GM23338 (cell line): ENCODE measurements at regions not wholly inside any gene's neighbourhood (a gene's known extent, or its start where the extent isn't known, plus 50 kb on each side); places are given as distances from the start of the nearest gene placed in this dataset.

Experiments
- ATAC-seq: fragments of 200-7000 bp; cut with Tn5 transposase; 3 replicates; pipeline ENCODE4 v1.9.1; 2020
- DNase-seq: peaks from one replicate; pipeline ENCODE4 v3.0.0-alpha.2; 2015; ENCODE audit warnings: low spot score
- H2AFZ ChIP-seq: fragments of 200-600 bp; sonication (generic); 2 replicates; pipeline ENCODE4 v1.8.0; 2016; ENCODE audit warnings: antibody characterized with exemption, mild to moderate bottlenecking, moderate library complexity
- H3F3A ChIP-seq: fragments of 200-600 bp; sonication (generic); replicated peaks from 2 replicates; pipeline ENCODE4 v1.8.0; 2017; ENCODE audit warnings: antibody characterized with exemption, mixed run types, low read depth
- H3K27ac ChIP-seq: fragments of 200-600 bp; sonication (generic); 2 replicates; pipeline ENCODE4 v1.6.1; 2016; ENCODE audit warnings: low read depth
- H3K27me3 ChIP-seq: fragments of 200-600 bp; sonication (generic); 2 replicates; pipeline ENCODE4 v1.8.0; 2016; ENCODE audit warnings: mild to moderate bottlenecking, mixed run types, moderate library complexity; ENCODE audit not compliant: insufficient read depth
- H3K36me3 ChIP-seq: fragments of 200-600 bp; sonication (generic); 2 replicates; pipeline ENCODE4 v1.8.0; 2016; ENCODE audit warnings: mild to moderate bottlenecking; ENCODE audit not compliant: insufficient read depth
- H3K4me1 ChIP-seq: fragments of 200-600 bp; sonication (generic); 2 replicates; pipeline ENCODE4 v1.8.0; 2016; ENCODE audit warnings: mild to moderate bottlenecking, moderate library complexity; ENCODE audit not compliant: insufficient read depth
- H3K4me2 ChIP-seq: fragments of 200-600 bp; sonication (generic); 2 replicates; pipeline ENCODE4 v1.7.1; 2017; ENCODE audit warnings: mixed run types
- H3K4me3 ChIP-seq: fragments of 200-600 bp; sonication (generic); 2 replicates; pipeline ENCODE4 v1.6.1; 2016; ENCODE audit warnings: mixed run types
- H3K79me2 ChIP-seq: fragments of 200-600 bp; sonication (generic); replicated peaks from 2 replicates; pipeline ENCODE4 v1.8.0; 2017; ENCODE audit warnings: mild to moderate bottlenecking; ENCODE audit not compliant: insufficient read depth
- H3K9me2 ChIP-seq: fragments of 200-600 bp; sonication (generic); 2 replicates; pipeline ENCODE4 v1.8.0; 2017; ENCODE audit not compliant: insufficient read depth
- H4K20me1 ChIP-seq: fragments of 200-600 bp; sonication (generic); replicated peaks from 2 replicates; pipeline ENCODE4 v1.8.0; 2017; ENCODE audit warnings: mild to moderate bottlenecking; ENCODE audit not compliant: insufficient read depth
- H3K27ac Mint-ChIP-seq: 2 replicates; pipeline ENCODE4 v1.8.0; 2020; ENCODE audit warnings: inconsistent platforms, mild to moderate bottlenecking, moderate library complexity, mixed read lengths
- H3K27me3 Mint-ChIP-seq: 3 replicates; pipeline ENCODE4 v1.8.0; 2022; ENCODE audit warnings: low read depth, mild to moderate bottlenecking, moderate library complexity, mixed read lengths, inconsistent platforms; ENCODE audit not compliant: insufficient read depth, poor library complexity
- H3K36me3 Mint-ChIP-seq: 3 replicates; pipeline ENCODE4 v1.8.0; 2021; ENCODE audit warnings: low read depth, mild to moderate bottlenecking, inconsistent platforms, moderate library complexity, mixed read lengths
- H3K4me1 Mint-ChIP-seq: 3 replicates; pipeline ENCODE4 v1.8.0; 2020; ENCODE audit warnings: mild to moderate bottlenecking, inconsistent platforms, mixed read lengths
- H3K4me3 Mint-ChIP-seq: 3 replicates; pipeline ENCODE4 v1.8.0; 2021; ENCODE audit warnings: moderate library complexity, mild to moderate bottlenecking, inconsistent platforms, mixed read lengths
- H3K9me3 Mint-ChIP-seq: 3 replicates; pipeline ENCODE4 v1.8.0; 2020; ENCODE audit warnings: moderate library complexity, mild to moderate bottlenecking, inconsistent platforms, mixed read lengths
- EZH2 ChIP-seq: fragments of 200-600 bp; sonication (generic); IDR thresholded peaks from one replicate; pipeline ENCODE4 v1.8.0; 2017; ENCODE audit warnings: antibody characterized with exemption, mild to moderate bottlenecking, low read depth; ENCODE audit not compliant: unreplicated experiment
- EZH2phosphoT487 ChIP-seq: fragments of 200-600 bp; sonication (generic); IDR thresholded peaks from one replicate; pipeline ENCODE4 v1.8.1; 2018; ENCODE audit warnings: antibody characterized with exemption; ENCODE audit not compliant: unreplicated experiment
- NANOG ChIP-seq: IDR thresholded peaks from 2 replicates; pipeline ENCODE4 v1.6.1; 2016; ENCODE audit warnings: antibody characterized with exemption, borderline replicate concordance
- POLR2AphosphoS5 ChIP-seq: IDR thresholded peaks from 2 replicates; pipeline ENCODE4 v1.6.1; 2016; ENCODE audit warnings: antibody characterized with exemption, low read depth
- STAT1 ChIP-seq: IDR thresholded peaks from one replicate; pipeline ENCODE4 v1.6.1; 2016; ENCODE audit warnings: antibody characterized with exemption; ENCODE audit not compliant: unreplicated experiment
- ZNF114 ChIP-seq: fragments of 250-450 bp; sonication (Bioruptor Pico); IDR thresholded peaks from 2 replicates; pipeline ENCODE4 v1.5.0; 2020; ENCODE audit warnings: mild to moderate bottlenecking, moderate library complexity
- ZNF331 ChIP-seq: fragments of 250-450 bp; sonication (Bioruptor Pico); IDR thresholded peaks from 2 replicates; pipeline ENCODE4 v1.5.0; 2020; ENCODE audit warnings: low read depth, mild to moderate bottlenecking, moderate library complexity
- ZNF462 ChIP-seq: fragments of 250-450 bp; sonication (Bioruptor Pico); IDR thresholded peaks from 2 replicates; pipeline ENCODE4 v1.5.0; 2020; ENCODE audit warnings: mild to moderate bottlenecking, moderate library complexity
- TF ChIP-seq, protein P1 (sequence below): IDR thresholded peaks from 2 replicates; pipeline ENCODE4 v1.6.1; 2016; ENCODE audit warnings: antibody characterized with exemption
- TF ChIP-seq, protein P2 (sequence below), 2 experiments: fragments of 200-600 bp in 1 of 2; sonication (generic) in 1 of 2; conservative IDR thresholded peaks; 2 replicates each; pipeline versions ENCODE4 v1.5.1 to v1.6.1; 2016 to 2017; ENCODE audit warnings: antibody characterized with exemption in 2 of 2, low read depth in 2 of 2, mild to moderate bottlenecking in 2 of 2, moderate library complexity in 1 of 2

DNA sequence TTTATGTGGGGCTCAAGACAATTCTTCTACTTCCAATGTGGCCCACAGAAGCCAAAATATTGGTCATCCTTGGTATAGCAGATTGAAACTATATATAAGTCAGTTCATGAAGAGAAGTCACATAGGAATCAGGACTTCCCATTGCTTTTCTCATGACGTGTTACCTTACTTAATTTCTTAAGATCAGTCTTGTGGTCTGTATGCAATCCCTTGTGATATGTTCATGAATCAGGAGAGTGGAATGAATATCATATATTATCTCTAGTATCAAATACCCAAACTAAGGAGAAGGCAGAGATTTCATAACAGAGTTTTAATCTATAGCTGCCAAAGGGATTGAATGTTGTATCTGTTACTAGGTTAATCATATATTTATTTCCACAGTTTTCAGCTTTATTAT lies 1390.4 kb downstream of the SUCLG1 start:
- Histone ChIP-seq H3F3A (no peaks in the 10 kb centered on the region), H3K4me1 (no peaks in the 10 kb centered on the region), H3K27ac (no peak overlapping the region), H3K4me2 (no peak overlapping the region), H3K9me2 (peaks cover 17% of the 10 kb centered on the region), H3K36me3 (no peaks in the 10 kb centered on the region), H2AFZ (no peak overlapping the region), H3K79me2 (no peaks in the 10 kb centered on the region), H3K4me3 (no peak overlapping the region), H4K20me1 (no peaks in the 10 kb centered on the region), H3K27me3 (no peaks in the 10 kb centered on the region)
- DNase-seq (no peak), ATAC-seq (no peak)
- TF ChIP-seq, protein P1, sequence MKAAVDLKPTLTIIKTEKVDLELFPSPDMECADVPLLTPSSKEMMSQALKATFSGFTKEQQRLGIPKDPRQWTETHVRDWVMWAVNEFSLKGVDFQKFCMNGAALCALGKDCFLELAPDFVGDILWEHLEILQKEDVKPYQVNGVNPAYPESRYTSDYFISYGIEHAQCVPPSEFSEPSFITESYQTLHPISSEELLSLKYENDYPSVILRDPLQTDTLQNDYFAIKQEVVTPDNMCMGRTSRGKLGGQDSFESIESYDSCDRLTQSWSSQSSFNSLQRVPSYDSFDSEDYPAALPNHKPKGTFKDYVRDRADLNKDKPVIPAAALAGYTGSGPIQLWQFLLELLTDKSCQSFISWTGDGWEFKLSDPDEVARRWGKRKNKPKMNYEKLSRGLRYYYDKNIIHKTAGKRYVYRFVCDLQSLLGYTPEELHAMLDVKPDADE, result no peak
- no peak for TF ChIP-seq POLR2AphosphoS5
- TF ChIP-seq, protein P2, sequence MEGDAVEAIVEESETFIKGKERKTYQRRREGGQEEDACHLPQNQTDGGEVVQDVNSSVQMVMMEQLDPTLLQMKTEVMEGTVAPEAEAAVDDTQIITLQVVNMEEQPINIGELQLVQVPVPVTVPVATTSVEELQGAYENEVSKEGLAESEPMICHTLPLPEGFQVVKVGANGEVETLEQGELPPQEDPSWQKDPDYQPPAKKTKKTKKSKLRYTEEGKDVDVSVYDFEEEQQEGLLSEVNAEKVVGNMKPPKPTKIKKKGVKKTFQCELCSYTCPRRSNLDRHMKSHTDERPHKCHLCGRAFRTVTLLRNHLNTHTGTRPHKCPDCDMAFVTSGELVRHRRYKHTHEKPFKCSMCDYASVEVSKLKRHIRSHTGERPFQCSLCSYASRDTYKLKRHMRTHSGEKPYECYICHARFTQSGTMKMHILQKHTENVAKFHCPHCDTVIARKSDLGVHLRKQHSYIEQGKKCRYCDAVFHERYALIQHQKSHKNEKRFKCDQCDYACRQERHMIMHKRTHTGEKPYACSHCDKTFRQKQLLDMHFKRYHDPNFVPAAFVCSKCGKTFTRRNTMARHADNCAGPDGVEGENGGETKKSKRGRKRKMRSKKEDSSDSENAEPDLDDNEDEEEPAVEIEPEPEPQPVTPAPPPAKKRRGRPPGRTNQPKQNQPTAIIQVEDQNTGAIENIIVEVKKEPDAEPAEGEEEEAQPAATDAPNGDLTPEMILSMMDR (conservative IDR thresholded peaks at IDR 0.05; ENCODE audit: low read depth in 2 of 2), result no peak
- TF ChIP-seq ZNF462 (CRISPR knock-in tag), result no peak
- no peak for TF ChIP-seq ZNF331
- no peak for TF ChIP-seq ZNF114 (CRISPR knock-in tag)
- no peak for TF ChIP-seq EZH2phosphoT487
- TF ChIP-seq STAT1, result no peak
- no peak for TF ChIP-seq EZH2
- no peak for TF ChIP-seq NANOG
- Mint-ChIP-seq H3K9me3 (no peaks in the 10 kb centered on the region), H3K27ac (no peak overlapping the region), H3K4me3 (no peak overlapping the region), H3K27me3 (no peaks in the 10 kb centered on the region), H3K4me1 (no peaks in the 10 kb centered on the region), H3K36me3 (no peaks in the 10 kb centered on the region)
